SK-MEL-5 (cell line): ENCODE measurements at regions not wholly inside any gene's neighbourhood (a gene's known extent, or its start where the extent isn't known, plus 50 kb on each side); places are given as distances from the start of the nearest gene placed in this dataset.

Experiments used
- DNase-seq: peaks from one replicate; pipeline ENCODE4 v3.0.0-alpha.2; 2016; ENCODE audit warnings: low read depth, low spot score
- in situ Hi-C: cut with HindIII; loops from 2 replicates; pipeline ENCODE4 v1.10.0; 2016; ENCODE audit warnings: low sequenced_read_pairs, high pct_unique_total_duplicates, low pct_unique_long_range_greater_than_20kb

DNA sequence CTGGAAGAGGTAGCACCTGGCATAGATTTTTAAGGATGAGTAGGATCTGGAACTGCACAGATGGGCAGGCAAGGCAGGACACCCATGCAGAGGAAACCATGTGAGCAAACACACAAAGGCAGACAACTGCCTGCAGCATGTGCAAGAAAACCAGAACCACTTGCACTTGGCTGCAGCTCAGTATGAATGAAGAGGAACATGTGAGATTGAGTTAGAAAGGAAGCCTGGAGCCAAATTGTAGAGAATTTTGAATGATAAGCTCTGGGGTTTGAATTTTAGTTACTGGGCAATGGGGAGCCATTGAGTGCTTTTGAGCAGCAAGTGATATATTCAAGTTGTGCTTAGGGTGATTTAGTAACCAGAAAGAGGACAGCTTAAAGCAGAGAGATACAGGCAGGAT is 583.4 kb downstream of the SOX6 start:
- in situ Hi-C loops: no loop called here

DNA sequence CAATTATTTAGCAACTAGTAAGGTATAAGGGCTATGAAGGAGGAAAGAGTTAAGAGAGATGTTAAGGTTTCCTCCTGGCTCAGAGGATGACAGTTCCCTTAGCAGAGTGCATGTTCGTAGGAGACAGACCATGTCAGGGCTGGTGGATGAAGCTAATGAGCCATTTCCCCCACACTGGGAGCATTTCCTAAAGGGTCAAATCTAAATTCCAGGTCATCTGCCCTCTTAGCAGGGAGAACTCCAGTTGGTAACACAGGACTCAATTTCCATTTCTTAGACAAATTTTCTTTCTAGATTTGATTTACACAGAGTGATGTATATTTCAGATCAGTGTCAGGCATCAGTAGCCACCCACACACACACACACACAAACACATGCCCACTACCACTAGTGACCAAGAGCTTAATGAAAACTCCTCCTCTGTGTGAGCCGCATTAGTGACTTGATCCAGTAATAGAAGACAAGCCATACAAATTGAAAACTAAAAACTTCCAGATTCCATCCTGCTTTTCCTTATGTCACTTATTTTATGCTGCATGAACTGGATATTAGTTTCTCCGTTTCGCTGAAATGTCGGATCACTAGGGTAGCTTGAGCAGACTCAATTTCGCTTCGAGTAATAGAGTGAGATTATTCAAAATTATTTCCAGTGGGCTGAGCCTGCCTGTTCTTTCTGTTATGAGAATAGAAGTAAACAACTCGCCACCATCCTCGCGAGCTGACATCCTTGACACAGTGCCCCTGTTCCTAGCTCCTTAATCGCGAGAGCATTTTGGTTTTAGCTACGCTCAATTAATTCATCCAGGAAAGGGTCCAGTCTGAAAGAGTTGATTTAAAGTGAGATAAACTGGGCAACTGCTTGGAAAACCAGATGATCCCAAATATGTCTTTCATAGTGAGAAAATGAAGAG is 582.6 kb downstream of the SOX6 start:
- in situ Hi-C loops: no loop called here
- DNase-seq: no peak

More for the DNA sequence above, 583.4 kb downstream of the SOX6 start:
- DNase-seq: no peak

DNA sequence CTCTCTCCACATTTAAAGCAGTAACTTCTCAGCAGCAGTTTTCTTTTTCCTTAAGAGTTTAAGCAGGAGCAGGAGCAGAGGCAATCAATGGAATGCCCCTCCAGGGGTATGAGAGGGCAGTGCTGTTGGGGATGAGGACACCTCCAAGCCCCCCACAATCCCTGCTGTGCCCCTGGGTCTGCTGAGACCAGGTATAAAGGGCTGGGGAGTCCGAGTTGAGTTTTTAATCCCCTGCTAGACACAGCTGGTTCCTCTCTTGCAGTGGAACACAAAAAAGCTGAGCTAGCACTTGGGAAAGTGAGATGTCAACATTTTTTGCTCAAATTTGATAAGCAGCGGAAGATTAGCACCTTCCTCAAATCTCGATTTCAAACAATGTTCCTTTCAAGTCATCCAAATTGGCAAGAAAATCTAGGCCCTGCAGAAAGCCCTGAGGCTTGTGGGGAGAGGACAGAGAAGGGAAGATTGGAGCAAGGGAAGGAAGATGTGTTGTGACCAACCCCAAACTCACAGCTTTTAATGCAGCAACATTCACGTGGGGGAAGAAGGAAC is 581.9 kb downstream of the SOX6 start:
- DNase-seq: no peak
- in situ Hi-C loops: no loop called here

DNA sequence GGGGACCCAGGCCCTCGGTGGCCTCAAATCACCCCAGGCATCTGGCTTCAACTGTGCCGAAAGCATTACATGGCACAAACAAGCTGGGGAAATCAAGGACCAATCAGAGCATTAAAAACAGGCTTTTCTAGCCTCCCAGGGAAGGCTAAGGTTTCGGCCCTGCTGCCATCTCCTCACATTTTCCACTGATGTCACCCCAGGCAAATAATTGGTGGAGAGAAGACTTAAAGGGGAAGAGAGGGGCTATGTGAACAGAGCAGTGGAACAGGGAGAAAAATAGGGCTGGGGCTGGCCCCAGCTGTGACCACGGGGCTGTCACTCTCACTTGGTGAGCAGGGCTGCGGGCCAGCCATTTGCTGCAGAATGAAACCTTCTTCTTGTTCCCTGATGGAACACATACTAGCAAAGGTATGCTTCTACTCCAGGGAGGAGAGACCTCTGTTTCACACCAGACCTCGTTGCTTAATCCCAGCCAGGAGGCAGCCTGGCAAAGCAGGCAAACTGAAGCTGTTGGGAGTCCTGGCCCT is 581.3 kb downstream of the SOX6 start:
- in situ Hi-C loops: no loop called here
- no peak for DNase-seq

DNA sequence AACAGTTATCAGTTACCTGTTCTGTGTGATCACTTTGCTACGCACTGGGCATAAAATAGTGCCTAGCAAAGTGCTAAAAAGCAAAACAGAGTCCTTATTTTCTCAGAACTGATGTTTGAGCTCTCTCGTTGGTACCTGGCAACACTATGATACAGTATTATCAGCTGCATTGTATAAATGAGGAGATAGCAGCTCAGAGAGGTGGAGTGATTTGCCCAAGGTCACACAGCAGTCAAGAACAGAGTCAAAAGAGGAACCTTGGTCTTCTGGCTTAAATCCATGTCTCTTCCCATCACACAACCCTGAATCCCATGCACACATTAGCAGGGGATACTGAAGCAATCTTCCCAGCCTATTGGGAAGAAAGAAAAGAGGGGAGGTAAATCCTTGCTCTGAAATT is 580.5 kb downstream of the SOX6 start:
- in situ Hi-C loops: no loop called here
- no peak for DNase-seq

DNA sequence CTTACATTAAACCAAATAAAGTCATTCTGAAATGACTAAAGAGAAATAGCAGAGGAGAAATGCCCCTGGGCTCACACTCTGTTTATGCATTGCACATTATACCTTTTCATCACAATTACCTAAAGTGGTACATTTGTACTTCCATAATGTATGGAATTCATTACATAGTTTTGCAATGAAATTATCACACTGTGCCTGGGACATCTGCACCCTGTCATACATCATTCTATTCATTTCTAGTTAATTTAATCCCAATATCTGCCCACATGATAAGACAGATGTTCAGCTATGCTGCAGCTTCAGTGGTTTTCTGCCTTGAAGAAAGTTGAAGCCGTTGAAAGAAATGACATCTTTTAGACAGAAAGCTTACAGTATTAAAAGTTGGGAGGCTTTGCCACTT is 580.0 kb downstream of the SOX6 start:
- DNase-seq: no peak
- in situ Hi-C loops: no loop called here

DNA sequence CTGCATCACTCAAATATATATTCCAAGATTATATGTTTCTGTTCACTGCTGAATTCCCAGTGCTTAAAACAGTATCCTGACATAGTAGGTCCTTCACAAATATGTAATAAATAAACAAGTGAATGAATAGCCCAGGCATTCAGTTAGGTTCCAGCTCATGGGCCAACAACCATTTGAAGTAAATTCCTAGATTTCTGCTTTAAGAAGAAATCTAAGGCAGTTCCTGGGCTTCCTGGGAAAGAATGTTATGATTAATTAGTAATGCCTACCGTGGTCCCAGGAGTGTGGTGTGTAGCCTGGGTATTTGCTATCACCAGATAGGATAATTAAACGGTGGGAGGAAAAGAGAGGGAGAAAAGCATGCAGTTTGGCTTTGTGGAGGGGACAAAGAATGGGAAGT is 576.8 kb downstream of the SOX6 start:
- DNase-seq: no peak
- in situ Hi-C loops: no loop called here

DNA sequence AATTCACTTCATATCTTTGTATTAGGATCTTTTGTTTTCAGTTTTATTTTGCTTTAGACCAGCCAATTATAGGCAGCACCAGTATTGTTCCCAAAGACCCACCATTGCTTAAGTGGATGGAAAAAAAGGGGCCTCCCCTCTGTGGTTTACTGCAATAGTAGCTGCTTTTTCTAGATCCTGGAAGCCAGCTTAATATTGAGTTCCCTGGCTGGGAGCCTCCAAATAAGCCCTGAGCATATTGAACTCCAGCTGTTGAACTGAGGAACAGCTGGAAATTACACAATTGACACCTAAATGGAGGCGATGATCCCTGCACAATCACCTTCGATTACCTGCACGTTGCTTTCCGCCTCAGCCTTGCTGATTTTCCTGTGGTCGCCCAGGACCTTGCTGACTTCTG is 576.0 kb downstream of the SOX6 start:
- DNase-seq: no peak
- in situ Hi-C loops: no loop called here

DNA sequence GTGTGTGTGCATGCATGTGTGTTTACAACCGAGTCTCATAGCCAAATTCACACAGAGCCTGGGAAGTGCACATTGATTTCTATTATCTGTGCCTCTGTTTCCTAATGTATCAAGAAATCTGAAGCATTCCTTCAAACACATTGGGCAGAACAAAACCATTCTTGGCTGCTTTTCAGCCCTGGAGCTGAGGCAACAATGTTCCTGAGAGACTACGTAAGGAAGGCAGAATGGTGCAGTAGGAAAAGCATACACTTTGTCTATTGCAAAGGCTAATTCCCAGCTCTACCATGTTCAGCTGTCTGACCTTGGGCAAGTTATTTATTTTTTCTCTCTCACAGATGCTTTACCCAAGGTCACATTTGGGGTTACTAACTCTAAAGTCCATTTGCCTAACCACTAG is 575.5 kb downstream of the SOX6 start:
- in situ Hi-C loops: no loop called here
- no peak for DNase-seq

DNA sequence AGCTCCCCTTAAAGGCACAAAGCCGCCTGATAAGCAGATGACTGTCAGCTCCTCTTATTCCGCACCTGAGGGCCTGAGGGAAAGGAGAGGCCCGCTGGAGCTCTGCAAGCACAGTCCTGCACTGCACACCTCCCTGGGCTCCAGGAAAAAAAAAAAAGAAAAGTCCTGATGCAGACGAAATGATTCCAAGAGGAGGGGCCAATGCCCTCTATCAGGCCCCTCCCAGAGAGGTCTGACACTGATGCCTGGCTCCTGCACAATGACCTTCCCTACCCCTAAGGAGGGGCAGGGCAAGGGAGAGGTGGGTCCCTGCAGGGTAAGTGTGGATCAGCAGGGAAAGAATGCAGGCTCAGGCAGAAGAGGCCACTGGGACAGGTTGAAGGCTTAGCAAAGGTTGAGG is 572.7 kb downstream of the SOX6 start:
- DNase-seq: no peak
- in situ Hi-C loops: no loop called here

DNA sequence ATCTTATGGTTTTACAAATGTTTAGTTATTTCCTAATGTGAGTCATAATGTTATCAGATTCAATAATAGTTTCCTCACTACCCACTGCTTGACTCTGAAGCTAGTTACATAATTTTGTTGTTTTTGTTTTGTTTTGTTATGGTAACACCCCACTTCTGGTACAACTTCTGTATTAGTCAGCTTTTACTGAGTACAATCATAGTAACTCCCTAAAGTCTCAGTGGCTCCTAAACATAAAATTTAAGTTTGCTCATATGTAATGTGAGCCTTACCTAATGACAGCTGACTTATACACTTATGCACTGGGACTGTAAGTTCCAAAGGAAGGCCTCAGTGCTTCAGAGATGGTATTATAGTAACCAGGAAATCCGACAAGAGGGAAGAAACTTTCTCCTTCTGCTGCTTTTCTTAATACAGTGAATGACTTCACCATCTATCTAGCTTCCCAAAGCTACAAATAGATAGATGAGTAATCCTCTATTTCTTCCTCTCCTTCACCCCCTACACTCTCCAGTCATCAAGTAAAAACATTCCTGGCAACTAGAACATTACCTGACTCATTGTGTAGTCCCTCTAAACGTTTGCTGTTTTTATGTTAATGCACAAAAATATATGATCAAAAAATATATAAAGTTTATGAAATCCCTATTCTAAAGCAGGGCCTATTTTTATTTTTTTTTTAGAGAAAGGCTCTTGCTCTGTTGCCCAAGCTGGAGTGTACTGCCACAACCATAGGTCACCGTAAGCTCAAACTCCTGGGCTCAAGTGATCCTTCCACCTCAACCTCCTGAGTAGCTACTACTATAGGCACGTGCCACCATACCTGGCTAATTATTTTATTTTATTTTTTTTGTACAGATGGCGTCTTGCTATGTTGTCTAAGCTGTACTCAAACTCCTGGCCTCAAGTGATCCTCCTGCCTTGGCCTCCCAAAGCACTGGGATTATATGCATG is 563.0 kb downstream of the SOX6 start:
- no peak for DNase-seq
- in situ Hi-C loops: no loop called here

DNA sequence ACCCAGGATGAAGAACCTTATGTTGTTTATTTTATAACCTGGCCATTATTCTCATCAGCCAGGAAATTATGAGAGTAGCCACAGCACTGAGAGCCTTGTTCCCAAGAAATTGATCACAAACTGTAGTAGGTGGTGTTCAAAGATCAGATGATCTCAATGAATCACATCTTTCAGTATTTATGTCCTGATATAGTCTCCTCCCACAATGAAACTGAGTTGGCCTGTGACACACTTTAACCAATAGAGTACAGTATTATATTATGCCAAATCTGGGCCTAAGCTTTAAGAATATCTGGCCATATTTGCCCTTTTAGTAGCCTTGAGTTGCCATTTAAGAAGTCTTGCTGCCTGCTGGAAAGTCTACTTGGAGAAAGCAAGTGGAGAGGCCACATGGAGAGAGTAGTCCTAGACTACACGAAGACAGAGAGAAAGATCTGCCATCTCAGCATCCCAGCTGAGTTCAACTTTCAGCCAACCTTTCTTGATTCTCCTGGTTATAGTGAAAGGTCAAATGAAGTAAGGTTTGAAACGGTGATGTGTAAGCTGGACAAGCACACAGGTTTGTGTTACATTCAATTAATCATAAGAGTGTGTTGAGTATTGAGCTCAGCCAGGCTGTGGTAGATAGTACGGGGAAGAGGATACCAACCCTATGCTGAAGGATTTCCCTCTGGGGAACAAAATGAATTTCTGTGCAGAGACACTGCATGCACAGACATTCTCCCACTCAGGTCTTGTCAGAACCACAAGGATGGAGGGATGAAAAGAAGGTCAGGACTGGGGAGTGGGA is 561.8 kb downstream of the SOX6 start:
- in situ Hi-C loops: no loop called here
- DNase-seq: no peak

DNA sequence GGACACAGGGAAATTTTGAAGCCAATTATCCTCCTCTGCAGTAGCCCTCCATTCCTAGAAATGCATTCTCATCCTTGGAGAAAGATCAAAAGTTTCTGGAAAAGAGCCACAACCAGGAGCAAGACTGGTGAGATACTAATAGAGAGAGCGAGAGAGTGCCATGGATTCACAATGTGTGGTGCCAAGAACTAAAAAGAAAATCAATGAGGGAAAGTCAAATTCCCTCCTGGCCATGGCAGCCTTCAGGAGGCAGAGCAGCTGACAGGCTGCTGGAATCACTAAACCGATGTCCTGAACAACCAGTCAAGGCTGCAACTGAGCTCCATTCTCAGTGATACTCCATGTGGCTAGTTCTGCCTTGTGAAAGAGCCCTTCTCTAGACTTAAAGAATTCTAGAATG is 561.0 kb downstream of the SOX6 start:
- DNase-seq: no peak
- in situ Hi-C loops: no loop called here

DNA sequence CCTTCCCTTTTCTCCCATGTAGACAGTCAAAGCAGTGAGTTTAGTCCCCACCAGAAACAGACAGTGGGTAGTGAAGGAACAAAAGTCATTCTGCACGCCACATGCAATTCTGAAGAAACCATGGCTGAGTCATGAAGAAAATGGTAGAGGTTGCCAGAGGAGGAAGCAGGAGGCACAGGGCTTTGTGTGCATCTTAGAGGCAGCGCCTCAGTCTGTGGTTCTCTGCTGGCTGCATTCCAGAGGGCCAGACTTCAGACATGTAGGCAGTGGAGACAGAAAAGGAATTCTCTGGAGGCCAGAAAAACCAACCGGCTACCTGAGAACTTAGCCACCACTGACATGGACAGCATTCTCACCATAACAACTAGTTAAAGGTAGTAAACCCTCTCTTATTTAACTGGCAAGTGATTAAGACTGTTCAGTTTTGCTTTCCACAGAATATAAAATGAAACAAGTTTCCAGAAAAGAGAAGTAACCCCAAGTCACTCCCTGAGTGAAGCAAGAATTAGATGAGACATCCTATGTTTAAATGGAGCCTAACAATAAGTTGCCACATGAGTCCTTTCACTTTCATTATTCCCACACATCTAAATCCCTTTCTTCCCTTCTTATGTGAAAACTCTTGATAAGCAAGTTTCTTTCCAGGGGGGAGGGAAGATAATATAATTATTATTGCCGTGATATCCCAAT is 556.1 kb downstream of the SOX6 start:
- peak; percentile 29 for DNase-seq
- in situ Hi-C loops: no loop called here

DNA sequence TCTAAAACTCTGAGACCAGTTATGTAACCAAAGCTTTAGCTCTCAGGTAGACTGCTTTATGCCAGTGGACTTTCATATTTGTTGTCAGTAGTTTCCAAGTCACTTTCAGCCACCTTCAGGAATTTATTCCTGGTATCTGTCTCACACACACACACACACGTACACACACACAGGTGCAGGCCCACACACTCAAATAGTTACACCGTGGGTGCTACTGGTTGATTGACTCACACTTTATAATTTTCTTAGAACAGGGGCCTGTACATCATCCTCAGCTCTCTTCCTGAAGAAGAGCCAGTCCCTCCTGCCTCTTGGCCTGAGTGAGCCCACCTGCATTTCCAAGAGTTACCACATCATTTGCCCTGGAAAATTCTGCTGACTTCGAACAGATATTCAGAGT is 555.2 kb downstream of the SOX6 start:
- no peak for DNase-seq
- in situ Hi-C loops: no loop called here

DNA sequence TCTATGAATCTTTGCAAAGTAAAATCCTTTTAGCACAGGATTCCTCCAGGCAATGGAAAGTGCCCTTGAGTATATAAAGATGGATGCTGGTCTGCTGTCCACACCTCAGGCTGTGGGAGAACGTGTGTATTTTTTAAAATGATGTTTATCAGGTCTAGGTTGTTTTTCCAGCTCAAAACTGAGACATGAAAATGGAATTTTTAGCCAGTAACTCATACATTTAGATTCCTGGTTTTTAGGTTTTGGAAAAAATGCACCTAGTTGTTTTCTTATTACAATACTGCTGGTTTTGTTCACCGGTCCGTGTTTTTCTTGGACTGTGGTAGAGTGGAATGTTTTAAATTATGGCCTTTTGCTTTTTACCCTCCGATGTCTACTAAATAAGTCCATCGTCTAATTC is 554.7 kb downstream of the SOX6 start:
- in situ Hi-C loops: no loop called here
- no peak for DNase-seq

DNA sequence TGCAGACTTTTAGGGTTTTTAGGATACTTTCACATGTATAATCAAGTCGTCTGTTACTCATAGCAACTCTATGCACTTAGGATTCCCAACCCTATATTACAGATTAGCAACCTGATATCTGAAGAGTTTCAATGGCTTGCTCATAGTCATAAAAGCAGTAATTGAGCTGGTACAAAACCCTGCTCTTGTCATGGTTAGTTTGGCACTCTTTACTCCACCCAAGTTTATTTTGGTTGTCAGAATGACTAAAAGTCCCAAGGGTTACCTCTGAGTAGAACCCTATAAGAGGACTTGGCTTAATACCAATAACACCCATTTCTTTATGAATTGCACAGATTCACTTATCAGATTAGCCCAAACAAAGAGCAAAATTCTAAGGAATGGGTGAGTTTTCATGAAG is 550.6 kb downstream of the SOX6 start:
- in situ Hi-C loops: no loop called here
- DNase-seq: no peak
